ENCODE measurements at regions not wholly inside any gene's neighbourhood (a gene's known extent, or its start where the extent isn't known, plus 50 kb on each side); places are given as distances from the start of the nearest gene placed in this dataset.
"Not testable (repeated sequence)": the region's sequence is repeated elsewhere in the genome, so short reads cannot be mapped to it uniquely, and the experiment has no call there.

GRCh38 chr1:146308152-146308551 lies 79.3 kb upstream of the NOTCH2NLA start:
- H3K4me3 ChIP-seq (ENCODE audit: low read depth, low read length), result not testable (repeated sequence)

GRCh38 chr1:146307632-146308031 lies 78.8 kb upstream of the NOTCH2NLA start:
- not testable (repeated sequence) for H3K4me3 ChIP-seq (ENCODE audit: low read depth, low read length)

GRCh38 chr1:146306651-146307050 lies 77.8 kb upstream of the NOTCH2NLA start:
- not testable (repeated sequence) for H3K4me3 ChIP-seq (ENCODE audit: low read depth, low read length)

- not testable (repeated sequence) for H3K4me3 ChIP-seq (ENCODE audit: low read depth, low read length)
Measured at GRCh38 chr1:146305442-146305841, 76.6 kb upstream of the NOTCH2NLA start.

- H3K4me3 ChIP-seq (ENCODE audit: low read depth, low read length), result not testable (repeated sequence)
Measured at GRCh38 chr1:146298575-146298897, 69.7 kb upstream of the NOTCH2NLA start.

GRCh38 chr1:146297781-146298574 lies 69.2 kb upstream of the NOTCH2NLA start:
- not testable (repeated sequence) for H3K4me3 ChIP-seq (ENCODE audit: low read depth, low read length)

GRCh38 chr1:146292940-146293936 lies 64.4 kb upstream of the NOTCH2NLA start:
- H3K4me3 ChIP-seq (ENCODE audit: low read depth, low read length), result not testable (repeated sequence)

GRCh38 chr1:146292424-146292823 lies 63.6 kb upstream of the NOTCH2NLA start:
- H3K4me3 ChIP-seq (ENCODE audit: low read depth, low read length), result not testable (repeated sequence)

GRCh38 chr1:146287881-146288280 lies 59.1 kb upstream of the NOTCH2NLA start:
- H3K4me3 ChIP-seq (ENCODE audit: low read depth, low read length), result not testable (repeated sequence)

GRCh38 chr1:146284760-146285159 lies 55.9 kb upstream of the NOTCH2NLA start:
- not testable (repeated sequence) for H3K4me3 ChIP-seq (ENCODE audit: low read depth, low read length)

- H3K4me3 ChIP-seq (ENCODE audit: low read depth, low read length), result not testable (repeated sequence)
Measured at GRCh38 chr1:146283527-146283880, 54.7 kb upstream of the NOTCH2NLA start.

GRCh38 chr1:146282807-146283526 lies 54.1 kb upstream of the NOTCH2NLA start:
- not testable (repeated sequence) for H3K4me3 ChIP-seq (ENCODE audit: low read depth, low read length)

GRCh38 chr1:146281522-146281921 lies 52.7 kb upstream of the NOTCH2NLA start:
- not testable (repeated sequence) for H3K4me3 ChIP-seq (ENCODE audit: low read depth, low read length)

GRCh38 chr1:146278758-146279157 lies 49.9 kb upstream of the NOTCH2NLA start:
- not testable (repeated sequence) for H3K4me3 ChIP-seq (ENCODE audit: low read depth, low read length)

Data from GM12875 (cell line).